NCI-H524 treated with DMSO at 0.1 percent for 48 hours (cell line): ENCODE measurements at regions not wholly inside any gene's neighbourhood (a gene's known extent, or its start where the extent isn't known, plus 50 kb on each side); places are given as distances from the start of the nearest gene placed in this dataset.
"Not testable (repeated sequence)": the region's sequence is repeated elsewhere in the genome, so short reads cannot be mapped to it uniquely, and the experiment has no call there.

Experiments used
- DNase-seq: peaks from one replicate; lab custom pipeline; 2025; lab: John Stamatoyannopoulos, UW

DNA sequence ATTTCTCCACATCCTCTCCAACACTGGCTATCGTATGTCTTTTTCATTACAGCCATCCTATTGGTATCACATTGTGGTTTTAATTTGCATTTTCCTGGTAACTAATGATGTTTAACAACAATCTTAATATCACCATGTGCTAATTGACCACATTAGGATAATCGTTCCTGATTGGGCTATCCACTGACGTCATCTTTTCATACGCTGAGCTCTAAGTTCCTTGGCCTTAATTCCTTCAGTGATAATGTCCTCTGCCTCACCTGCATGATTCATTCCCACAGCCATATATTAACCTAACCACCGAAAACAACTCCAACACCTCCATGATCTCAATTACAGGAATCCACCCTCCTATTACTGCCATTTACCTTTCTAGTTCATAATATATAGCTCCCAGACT is 547.9 kb upstream of the BRINP1 start:
- DNase-seq, result no peak

DNA sequence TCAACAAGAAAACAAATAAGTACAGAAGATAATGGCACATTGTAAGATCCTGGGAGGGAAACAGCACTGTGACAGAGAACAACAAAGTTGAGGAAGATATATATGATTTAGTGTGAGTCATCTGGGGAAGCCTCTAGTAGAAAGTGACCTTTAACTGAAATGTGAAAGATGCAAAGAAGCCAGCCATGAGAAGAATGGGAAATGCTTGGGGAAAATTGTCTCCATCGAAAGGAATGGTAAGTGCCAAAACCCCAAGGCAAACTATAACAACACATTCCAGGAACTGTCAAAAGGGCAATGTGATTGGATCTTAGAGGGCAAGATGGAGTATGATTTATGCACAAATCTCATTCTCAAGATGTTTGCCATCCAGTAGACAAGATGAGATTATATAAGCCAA is 537.8 kb upstream of the BRINP1 start:
- DNase-seq, result no peak

DNA sequence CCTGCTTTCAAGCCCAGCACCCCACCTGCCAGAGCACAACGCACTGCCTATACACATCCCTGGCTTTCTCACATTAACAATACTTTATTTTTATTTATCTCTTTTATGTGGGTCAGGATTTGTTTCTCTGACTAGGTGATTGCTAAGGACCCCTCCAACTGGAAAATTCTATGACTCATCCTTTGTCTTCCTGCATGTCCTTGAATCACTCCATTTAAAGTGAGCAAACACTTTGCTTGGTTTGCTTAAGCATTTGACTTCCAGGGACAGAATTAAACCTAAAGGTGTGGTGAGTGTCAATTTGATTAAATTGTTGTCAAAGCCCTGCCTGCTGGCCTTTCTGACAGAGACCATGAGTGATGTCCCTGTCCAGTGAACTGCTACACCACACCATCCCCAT is 536.5 kb upstream of the BRINP1 start:
- DNase-seq, result no peak

DNA sequence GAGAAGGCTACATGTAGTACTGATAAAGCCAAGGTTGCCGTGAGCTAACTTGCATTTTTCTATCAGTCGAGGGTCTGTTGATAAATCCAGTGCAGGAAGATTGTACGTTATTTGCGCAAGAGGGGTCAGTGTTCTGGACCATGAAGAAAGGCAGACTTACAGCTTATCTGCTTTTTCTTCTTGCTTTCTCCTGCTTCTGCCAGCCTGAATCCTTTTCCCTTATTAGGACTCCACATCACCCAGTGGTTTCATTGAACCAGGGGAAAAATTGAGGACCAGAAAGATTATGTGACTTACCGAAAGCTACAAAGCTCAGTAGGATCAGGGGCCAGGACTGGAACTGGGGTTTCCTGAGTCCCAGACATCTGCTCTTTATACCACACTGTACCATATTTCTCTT is 534.6 kb upstream of the BRINP1 start:
- DNase-seq, result no peak

DNA sequence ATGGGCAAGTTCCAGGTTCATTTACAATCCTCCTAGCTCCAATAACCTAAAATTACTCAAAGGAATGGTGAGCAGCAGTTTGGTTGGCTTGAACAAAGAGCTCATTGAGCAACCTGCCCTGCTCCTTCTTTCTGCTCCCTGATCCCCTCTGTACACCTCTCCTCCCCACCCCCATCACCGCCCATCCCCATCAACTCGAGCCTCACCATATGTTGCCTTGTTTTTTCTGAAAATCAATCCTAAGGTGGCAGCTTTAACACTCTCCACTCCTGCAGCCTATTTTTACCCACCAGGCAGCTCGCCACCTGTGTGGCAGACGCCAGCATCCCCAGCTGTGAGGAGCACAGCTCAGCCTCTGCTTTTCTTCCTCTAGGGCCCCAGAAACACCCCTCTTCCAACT is 533.4 kb upstream of the BRINP1 start:
- DNase-seq, result peak; percentile 78

GRCh38 chr9:119898316-119898715 is 529.1 kb upstream of the BRINP1 start:
- no peak for DNase-seq

- DNase-seq, result no peak
Observed at GRCh38 chr9:119884438-119884837, 515.2 kb upstream of the BRINP1 start.

DNA sequence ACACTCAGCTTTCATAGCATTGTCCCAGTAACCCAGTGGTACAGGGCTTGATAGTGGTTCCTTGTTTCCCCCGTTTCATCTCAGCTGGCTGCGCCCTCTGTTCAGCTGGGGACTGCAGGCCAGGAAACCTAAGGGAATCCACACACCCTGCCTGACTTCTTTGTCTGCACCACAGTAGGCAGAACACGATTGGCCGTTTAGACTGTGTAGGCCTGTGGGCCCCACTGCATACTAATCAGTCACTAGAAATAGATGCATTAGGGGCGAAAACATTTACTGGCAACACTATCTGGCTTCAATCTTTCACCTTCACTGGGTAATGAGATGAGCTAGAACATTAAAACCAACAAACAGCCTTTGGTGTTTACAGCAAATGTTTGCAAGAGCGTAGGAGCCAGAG is 512.7 kb upstream of the BRINP1 start:
- no peak for DNase-seq

- DNase-seq, result no peak
Observed at GRCh38 chr9:119880361-119880760, 511.1 kb upstream of the BRINP1 start.

- no peak for DNase-seq
Observed at GRCh38 chr9:119877306-119877705, 508.1 kb upstream of the BRINP1 start.

DNA sequence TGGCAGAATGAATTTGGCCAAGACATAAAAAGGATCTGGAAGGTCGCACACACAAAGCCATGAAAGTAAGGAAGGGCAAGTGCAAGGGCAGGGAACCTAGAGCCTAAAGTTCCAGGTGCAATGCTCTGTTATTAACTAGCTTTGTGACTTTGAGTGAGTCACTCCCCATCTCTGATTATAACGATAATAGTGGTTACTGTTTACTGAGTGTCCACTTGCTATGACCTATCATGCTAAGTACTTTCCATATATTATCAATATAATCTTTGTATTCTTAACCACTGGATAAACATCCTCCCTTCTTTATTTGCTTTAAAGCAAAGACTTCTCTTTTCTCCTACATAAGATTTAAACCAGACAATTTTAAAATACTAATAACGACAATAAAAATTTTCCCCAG is 504.6 kb upstream of the BRINP1 start:
- no peak for DNase-seq

DNA sequence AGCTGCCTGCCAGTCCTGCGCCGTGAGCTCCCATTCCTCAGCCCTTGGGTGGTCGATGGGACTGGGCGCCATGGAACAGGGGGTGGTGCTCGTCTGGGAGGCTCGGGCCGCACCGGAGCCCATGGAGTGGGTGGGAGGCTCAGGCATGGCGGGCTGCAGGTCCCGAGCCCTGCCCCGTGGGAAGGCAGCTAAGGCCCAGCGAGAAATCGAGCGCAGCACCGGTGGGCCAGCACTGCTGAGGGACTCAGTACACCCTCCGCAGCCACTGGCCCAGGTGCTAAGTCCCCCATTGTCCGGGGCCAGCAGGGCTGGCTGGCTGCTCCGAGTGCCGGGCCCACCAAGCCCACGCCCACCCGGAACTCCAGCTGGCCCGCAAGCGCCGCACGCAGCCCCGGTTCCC is 501.0 kb upstream of the BRINP1 start:
- DNase-seq, result not testable (repeated sequence)

DNA sequence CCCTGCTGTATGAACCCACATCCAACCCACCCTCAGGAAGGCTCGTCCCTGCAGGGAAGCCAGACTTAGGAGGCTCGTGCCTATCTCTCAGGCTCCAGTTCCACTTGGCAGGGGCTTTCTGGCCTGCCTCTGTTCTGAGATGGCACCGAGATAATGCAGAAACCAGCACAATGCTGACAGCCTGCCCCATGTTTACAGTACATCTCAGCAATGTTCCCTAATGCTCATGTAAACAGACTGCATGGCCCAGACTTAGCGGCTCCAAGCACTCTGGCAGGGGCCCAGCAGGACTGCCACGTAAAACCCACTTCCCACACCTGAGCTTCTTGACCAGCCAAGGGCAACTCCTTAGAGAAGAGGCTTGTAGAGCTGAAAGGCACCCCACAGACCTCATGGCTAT is 499.5 kb upstream of the BRINP1 start:
- DNase-seq, result no peak

DNA sequence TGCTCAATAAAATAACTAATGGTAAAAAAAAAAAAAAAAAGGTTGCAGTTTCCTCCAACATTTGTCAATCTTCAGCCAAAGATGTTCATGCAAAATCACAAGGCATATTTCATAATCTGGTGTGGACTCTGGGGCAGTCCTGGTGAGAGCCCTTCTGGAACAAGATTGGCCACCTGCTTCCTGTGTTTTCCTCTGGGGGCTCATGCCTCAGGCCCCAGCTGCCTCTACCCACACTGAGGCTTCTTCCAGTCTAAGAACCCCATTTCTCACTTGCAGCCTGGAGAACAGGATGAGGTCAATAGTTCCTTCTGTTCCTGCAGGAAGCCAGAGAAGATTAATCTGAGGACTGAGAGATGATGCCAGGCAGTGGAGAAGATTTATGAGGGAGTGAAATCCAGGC is 492.6 kb upstream of the BRINP1 start:
- no peak for DNase-seq

DNA sequence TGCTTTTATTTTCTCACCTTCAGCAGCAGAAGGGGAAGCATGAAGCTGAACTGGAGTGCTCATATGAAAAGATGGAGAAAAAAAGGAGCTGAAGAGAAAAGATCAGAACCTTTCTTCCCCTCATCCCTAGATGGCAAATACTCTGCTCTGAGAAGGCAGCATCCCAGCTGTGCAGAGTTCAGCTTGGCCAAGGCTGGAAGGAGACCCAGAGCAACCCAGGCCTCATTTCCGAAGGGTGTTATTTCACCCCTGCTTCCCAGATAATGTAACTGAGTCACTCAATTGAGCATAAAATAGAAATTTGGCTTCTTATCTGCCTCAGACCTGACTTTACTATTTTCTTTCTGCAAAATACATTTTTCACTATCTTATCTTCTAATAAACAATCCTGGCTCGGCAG is 489.9 kb upstream of the BRINP1 start:
- no peak for DNase-seq

GRCh38 chr9:119853126-119853525 is 483.9 kb upstream of the BRINP1 start:
- DNase-seq, result no peak

GRCh38 chr9:119852390-119852789 is 483.2 kb upstream of the BRINP1 start:
- DNase-seq, result no peak

DNA sequence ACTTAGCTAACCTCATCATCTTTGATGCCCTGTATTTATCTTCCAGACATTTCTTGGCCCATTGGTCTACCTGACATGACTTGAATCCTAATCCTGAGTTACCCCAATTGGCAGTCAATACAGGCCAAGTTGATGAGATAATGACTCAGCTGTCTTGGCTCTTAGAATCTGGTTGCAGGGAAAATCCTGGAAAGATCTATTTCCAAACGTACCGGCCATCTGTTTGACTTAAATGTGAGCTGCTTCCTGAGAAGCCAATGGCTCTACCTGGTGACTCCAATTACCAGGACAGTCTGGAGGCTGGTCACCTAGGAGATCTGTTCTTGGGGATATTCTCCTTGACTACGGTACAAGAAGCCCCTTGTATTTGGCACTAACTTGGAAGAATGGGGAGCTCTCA is 475.2 kb upstream of the BRINP1 start:
- peak; percentile 35 for DNase-seq

- DNase-seq, result no peak
Observed at GRCh38 chr9:119841016-119841415, 471.8 kb upstream of the BRINP1 start.

GRCh38 chr9:119839888-119840287 is 470.7 kb upstream of the BRINP1 start:
- no peak for DNase-seq

GRCh38 chr9:119838210-119838609 is 469.0 kb upstream of the BRINP1 start:
- DNase-seq, result no peak

DNA sequence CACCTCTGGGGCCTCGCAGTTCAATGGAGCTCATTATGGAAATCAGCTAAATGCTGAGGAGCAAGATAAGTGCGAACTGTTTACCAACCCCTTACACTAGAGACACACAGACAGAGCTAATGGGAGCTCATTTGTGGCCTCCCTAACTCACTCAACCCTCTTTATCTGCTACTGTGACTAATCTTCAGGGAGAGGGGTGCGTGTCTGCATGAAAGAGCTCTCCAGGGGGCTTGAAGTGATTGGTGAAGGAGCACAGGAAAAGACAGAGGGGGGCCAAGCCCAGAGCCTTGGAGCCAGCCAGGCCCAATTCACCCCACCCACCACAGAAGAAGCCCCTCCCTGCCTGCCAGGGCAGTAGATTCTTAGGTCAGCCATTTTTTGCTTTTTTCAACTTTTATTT is 466.8 kb upstream of the BRINP1 start:
- peak; percentile 59 for DNase-seq

GRCh38 chr9:119834064-119834620 is 464.9 kb upstream of the BRINP1 start:
- DNase-seq, result no peak

DNA sequence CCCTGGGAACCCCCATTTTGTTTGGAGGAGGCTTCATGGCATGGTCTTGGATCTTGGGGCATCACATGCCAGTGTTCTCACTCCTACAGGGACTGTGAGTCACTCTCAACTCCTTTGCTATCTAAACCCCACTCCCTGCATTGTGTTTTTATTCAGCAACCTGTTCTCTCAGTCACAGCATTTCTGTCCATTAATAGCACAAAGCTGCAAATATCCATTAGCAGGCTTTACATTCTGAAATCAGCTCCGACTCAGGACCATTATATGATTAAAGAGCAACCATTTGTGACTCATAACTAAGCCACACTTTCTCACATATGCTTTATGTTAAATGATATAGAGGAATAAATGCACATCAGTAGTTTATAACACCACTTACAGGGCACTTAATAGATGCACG is 462.1 kb upstream of the BRINP1 start:
- no peak for DNase-seq

- no peak for DNase-seq
Observed at GRCh38 chr9:119829748-119830147, 460.5 kb upstream of the BRINP1 start.
